Astrocyte of the spinal cord (primary cell): ENCODE measurements at regions not wholly inside any gene's neighbourhood (a gene's known extent, or its start where the extent isn't known, plus 50 kb on each side); places are given as distances from the start of the nearest gene placed in this dataset.

Source experiments
- DNase-seq: peaks from one replicate; pipeline ENCODE4 v3.0.0; 2011; ENCODE audit warnings: low read depth, low spot score
- H3K4me3 ChIP-seq: 2 replicates; pipeline ENCODE4 v1.5.1; 2011; ENCODE audit warnings: low read depth, mild to moderate bottlenecking, low read length, moderate library complexity
- in situ Hi-C: cut with HindIII; loops from 2 replicates; pipeline ENCODE4 v1.10.0; 2017; ENCODE audit warnings: low sequenced_read_pairs
- TF ChIP-seq, protein P1 (sequence below): IDR thresholded peaks from 2 replicates; pipeline ENCODE4 v1.5.1; 2012; ENCODE audit warnings: low read depth, mild to moderate bottlenecking, low read length, inconsistent platforms

- in situ Hi-C loops = no loop called here
- TF ChIP-seq, protein P1, sequence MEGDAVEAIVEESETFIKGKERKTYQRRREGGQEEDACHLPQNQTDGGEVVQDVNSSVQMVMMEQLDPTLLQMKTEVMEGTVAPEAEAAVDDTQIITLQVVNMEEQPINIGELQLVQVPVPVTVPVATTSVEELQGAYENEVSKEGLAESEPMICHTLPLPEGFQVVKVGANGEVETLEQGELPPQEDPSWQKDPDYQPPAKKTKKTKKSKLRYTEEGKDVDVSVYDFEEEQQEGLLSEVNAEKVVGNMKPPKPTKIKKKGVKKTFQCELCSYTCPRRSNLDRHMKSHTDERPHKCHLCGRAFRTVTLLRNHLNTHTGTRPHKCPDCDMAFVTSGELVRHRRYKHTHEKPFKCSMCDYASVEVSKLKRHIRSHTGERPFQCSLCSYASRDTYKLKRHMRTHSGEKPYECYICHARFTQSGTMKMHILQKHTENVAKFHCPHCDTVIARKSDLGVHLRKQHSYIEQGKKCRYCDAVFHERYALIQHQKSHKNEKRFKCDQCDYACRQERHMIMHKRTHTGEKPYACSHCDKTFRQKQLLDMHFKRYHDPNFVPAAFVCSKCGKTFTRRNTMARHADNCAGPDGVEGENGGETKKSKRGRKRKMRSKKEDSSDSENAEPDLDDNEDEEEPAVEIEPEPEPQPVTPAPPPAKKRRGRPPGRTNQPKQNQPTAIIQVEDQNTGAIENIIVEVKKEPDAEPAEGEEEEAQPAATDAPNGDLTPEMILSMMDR = no peak
- no peak for DNase-seq
- H3K4me3 ChIP-seq = no peak overlapping the region
These were observed 187.9 kb downstream of the USP12 start for GRCh38 chr13:26983543-26984320.

GRCh38 chr13:26980099-26981031, 191.2 kb downstream of the USP12 start:
- TF ChIP-seq, protein P1 = no peak

GRCh38 chr13:26979334-26979733, 192.3 kb downstream of the USP12 start:
- H3K4me3 ChIP-seq = no peak overlapping the region
- no peak for DNase-seq
- in situ Hi-C loops = no loop called here
- TF ChIP-seq, protein P1 = no peak

More at GRCh38 chr13:26980099-26981031, 191.2 kb downstream of the USP12 start:
- no peak for DNase-seq
- in situ Hi-C loops = no loop called here
- no peak overlapping the region for H3K4me3 ChIP-seq

DNA sequence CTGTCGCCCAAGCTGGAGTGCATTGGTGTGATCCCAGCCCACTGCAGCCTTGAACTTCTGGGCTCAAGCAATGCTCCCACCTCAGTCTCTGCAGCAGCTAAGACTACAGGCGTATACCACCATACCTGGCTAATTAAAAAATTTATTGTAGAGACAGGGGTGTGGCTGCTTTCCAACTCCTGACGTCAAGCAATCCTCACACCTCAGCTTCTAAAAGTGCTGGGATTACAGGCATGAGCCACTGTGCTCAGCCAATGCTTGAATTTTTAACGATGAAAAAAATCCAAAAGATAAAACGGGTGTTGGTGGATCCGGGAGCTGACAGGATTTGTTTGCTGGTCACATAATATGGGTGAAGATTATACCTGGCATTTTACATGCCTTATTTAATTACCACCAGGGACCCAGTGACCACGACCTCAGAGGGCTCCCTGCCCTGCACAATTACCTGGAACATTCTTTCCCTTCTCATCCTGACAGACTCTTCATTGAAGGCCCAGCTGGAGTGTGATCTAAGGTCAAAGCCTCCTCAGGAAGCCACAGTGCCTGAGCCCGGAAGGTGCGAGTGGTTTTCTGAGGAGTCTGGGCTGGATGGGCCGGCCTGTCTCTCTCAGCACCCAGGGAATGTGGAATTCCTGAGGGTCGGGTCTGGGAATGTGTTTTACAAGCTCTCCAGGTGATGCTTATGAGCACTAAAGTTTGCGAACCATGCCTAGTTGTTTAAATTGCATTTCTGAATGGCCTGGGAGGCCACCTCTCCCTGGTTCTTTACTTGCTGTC, 193.3 kb downstream of the USP12 start:
- TF ChIP-seq, protein P1 = no peak
- in situ Hi-C loops = no loop called here
- DNase-seq = no peak
- H3K4me3 ChIP-seq = no peak overlapping the region

- H3K4me3 ChIP-seq = no peak overlapping the region
- in situ Hi-C loops = no loop called here
- TF ChIP-seq, protein P1 = no peak
- DNase-seq = no peak
These were observed 194.1 kb downstream of the USP12 start for GRCh38 chr13:26977541-26977940.

DNA sequence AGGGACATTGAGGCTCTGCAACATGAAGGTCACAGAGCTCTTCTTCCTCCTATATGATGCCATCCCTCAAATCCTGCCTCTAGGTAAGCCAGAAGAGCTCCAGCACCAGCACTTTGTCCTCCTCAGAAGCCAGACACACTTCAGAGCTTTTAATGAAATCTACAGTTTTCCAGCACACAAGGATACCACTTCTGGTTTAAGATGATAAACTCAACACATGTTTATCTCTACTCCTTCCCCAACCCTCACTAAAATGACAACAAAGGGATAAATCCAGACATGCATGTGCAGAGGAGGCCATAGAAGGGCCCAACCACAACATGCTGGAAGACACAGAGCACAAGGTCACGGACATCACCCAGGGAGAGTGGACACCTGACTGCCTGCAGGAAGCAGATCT, 195.3 kb downstream of the USP12 start:
- H3K4me3 ChIP-seq = no peak overlapping the region
- TF ChIP-seq, protein P1 = no peak
- no peak for DNase-seq
- in situ Hi-C loops = no loop called here
